CD1c-positive myeloid dendritic cell (primary cell): ENCODE measurements at regions not wholly inside any gene's neighbourhood (a gene's known extent, or its start where the extent isn't known, plus 50 kb on each side); places are given as distances from the start of the nearest gene placed in this dataset.

Experiments used
- DNase-seq: peaks from one replicate; pipeline ENCODE4 v3.0.0-alpha.2; 2016; ENCODE audit errors: extremely low spot score

DNA sequence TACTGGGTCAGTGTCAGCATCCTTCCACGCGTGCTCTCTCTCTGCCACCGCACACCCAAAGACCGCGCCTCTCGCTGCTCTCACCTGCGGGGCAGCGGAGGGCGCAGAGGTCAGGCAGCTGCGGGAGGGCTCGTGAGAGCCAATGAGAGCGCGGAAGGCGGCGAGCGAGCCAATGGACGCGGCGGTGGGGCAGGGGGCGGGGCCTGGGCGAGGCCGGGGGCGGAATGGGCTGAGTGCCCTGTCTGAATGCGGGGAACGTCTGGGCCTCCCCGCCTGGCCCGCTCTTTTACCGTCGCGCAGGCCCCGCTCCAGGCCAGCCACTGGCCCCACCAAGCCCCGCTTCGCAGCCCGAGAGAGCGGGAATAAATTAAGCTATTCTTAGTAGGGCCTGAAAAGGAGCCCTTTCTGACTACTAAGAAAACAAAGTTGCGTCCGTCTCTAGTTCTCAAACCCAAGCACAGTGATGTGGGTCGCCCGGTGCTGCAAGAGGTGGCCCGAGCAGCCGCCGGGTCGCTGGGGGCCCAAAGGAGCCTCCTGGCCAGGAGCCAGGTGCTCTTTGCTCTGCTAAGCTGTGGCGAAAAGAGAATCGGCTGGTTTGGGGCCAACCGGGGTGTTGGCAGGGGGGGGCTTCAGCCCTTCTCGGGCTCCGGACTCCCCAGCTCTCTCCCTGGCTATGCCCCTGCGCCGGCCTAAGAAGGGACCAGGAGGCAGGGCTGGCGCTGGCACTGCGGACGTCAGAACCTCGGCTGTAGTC lies 81.1 kb upstream of the GLI2 start:
- no peak for DNase-seq

DNA sequence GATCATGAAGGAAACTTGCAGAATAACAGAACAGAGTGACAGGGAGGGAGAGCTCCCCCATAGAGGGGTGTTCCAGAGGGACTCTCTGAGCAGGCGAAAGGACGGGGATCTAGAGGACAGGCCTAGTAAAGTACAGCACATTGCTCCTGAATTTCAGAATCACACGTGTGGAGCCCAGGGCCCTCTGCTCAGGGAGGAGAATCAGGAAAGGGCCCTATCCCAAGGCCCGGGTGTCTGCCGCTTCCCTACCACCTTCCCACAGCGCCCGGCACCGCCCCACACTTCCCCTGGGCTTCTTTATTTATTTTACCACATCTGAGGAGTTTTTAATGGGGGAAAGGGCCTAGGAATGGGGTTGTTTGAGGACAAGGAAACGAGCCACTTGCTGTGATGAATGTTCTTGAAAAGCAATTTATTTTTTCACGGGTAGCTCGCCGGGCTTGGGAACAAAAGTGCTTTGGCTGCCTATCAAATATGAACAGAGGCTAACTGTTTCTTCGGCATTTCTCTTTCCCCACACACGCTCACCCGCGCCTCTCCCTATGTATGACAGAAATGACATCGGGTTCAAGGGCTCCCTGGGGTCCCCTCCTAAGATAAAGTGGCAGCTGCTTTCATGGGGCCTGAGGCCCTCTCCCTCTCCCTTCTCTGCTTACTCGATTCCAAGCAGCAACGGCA lies 79.3 kb upstream of the GLI2 start:
- DNase-seq, result no peak

DNA sequence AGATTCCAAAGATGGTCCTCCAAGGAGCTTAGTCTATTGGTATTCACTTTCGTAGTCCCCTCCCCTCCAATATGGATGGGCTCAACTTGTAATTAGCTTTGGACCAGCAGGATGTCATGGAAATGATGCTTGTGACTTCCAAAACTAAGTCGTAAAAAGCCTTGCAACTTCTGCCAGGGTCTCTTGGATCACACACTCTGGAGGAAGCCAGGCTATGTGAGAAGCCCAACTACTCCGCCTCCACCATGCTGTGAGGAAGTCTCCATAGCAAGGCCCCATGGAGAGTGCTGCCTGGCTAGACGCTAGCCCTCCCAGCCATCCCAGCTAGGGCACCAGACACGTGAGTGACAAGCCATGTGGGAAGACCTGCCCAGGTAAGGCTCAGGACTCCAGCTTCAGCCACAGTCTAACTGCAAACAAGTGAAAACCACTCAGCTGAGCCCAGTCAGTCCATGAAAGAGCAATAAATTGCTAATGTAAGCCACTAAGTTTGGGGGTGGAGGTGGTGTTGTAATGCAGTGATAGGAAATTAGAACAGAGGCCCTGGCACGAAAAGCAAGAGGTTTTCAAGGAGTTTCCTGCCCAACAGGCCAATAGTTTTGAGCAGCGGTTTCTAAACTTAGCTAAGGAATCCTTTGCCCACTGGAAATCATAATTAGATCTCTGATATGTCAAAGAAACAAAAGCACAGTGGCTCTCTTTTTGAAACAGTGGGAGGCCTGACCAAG lies 77.5 kb upstream of the GLI2 start:
- no peak for DNase-seq

DNA sequence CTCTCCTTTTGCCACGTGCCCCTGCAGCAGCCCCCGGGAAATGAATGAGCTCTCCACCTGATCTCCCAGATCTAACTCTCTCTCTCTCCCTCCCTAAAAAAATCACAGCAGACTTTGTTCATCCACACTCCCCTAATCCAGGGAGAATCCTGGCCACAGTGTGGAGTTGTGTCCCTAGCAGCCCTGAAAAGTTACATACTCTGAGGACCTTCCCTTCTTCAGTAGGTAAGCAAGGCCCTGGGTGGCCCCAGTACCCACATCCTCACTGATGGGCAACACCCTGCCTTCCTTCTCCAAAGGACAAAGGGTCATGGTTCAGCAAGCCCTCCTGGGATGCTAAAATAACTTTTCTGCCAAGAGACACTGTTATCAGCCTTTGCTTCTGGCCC lies 76.9 kb upstream of the GLI2 start:
- DNase-seq, result no peak

DNA sequence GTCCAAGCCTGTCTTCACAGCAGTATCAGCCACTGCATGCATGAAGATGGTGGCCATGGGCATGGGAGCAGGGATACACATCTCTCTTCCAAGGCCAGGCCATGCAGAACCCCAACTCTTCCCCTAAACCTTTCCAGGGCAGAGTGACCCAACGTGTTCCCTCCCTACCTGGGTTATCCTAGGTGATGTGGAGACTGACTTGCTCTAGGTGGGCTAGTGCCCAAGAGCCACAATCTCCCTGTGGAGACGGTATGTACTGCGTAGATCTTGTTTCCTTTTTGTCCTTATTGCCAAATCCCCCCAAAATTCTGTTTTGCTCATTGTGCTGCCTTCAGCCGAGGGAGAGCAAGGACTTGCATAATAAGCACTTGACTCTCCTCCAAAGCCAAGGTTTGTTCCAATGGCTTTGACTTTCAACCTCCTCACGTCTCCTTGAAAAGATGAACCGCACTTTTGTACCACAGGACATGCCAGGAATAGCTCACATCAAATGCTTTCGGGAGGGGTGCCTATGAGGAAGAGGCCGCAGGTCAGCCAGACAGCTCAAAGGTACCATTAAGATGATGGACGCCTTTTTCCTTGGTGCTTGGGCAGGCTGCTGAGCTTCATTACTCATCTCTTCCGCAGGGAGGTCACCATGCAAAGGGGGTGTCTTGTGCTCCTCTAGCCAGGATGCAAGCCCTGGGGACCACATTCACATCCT lies 76.2 kb upstream of the GLI2 start:
- no peak for DNase-seq

DNA sequence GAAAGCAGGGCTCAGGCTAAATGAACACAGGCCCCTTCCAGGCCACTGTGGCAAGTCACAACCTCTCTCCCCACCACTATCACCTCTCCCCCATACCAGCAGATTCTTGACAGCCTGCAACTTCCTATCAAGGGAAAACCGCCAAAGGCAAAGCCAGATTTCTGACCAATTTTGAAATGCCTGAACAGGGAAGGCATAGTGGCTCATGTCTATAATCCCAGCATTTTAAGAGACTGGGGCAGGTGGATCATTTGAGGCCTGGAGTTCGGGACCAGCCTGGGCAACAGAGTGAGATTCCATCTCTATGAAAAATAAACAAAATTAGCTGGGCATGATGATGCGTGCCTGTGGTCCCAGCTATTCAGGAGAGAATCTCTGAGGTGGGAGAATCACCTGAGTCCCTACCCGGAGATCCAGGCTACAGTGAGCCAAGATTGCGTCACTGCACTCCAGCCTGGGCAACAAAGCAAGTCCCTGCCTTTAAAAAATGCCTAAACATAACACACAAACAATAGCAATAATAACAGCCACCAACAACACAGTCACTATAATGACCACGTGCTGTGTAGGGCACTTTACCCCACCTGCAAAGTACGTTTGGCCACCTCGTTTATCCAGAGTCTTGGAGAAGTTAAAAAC lies 75.5 kb upstream of the GLI2 start:
- no peak for DNase-seq

DNA sequence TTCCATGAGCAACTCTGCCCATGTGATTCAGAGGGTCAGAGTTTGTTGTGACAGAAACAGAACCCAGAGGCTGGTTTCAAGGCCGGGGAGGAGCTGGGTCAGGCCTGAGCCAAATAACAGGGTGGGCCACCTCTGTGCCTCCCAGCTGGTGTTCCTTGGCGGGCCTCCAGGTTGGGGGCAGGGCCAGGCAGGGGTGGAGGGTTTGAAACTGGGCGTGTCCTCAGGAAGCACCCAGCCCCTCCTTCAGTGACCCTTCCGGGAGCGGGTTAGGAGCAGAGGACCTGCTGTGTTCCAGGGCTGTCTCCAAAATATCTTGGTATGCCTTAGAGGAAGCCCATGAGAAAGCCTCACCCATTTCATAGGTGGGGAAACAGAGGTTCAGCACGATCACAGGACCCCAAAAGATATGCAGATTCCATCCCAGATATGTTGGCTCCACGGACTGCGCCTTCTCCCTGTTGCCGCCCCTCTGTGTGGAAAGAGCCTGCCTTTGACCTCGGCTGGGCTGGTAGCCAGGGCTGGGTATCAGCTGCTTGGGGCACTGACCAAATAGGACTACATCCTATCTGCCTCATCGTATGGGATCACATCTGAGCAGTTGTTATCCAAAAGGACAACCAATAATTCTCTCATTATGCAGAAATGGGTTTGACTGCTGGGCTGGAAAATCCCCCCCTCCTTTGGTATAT lies 74.8 kb upstream of the GLI2 start:
- DNase-seq, result no peak

DNA sequence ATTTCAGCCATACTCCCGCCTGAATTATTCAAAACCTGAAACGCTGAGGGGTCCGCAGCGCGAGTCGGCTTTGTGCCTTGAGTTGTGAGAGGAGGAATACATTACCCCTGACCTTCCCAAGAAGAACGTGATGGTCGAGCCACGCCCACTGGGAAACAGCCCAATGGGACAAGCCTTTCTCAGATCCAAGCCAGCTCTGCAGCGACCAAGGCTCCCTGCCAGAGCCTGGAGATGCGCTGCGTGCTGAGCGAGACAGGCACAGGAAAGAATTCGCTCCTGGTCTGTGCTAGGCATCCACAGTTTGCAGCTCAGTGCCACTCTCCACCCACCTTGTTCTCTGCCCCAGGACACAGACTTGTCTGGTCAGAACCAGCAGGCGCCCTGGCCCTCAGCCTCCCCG lies 74.1 kb upstream of the GLI2 start:
- no peak for DNase-seq

DNA sequence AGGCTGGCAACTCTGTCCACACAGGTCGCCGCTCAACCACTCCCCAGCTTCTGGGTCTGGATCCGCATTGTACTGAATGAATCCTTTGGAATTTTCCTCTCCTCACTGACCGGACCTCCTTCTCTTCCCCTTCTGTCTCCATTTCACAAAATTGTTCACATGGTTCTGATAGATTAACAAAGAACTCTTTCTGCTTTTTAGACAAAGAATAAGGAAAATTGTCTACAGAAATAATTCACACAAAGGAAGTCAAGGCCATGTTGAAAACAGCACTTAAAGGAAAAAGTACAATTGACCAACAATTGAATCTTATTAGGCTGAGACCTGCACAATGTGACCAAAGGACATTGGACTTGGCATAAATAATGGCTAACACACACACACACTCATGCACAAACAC lies 73.6 kb upstream of the GLI2 start:
- DNase-seq, result no peak

DNA sequence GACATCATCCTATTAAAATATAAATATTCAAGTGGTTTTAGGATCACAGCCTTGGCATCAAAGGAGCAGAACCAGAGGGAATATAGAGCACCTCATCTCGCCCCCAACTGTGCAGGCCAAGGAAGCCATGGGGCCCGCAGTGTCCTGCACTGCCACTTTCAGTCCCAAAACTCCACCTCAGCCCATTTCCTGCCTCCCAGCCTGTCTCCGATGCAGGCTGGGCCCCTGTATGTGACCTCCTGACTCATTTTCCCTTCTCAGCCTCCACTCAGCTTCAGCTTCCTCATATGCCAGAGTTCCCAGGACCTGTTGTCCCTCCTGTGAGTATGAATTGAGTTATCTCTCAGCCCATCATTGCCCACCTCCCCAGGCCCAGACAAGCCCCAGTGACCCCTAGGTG lies 72.9 kb upstream of the GLI2 start:
- no peak for DNase-seq

DNA sequence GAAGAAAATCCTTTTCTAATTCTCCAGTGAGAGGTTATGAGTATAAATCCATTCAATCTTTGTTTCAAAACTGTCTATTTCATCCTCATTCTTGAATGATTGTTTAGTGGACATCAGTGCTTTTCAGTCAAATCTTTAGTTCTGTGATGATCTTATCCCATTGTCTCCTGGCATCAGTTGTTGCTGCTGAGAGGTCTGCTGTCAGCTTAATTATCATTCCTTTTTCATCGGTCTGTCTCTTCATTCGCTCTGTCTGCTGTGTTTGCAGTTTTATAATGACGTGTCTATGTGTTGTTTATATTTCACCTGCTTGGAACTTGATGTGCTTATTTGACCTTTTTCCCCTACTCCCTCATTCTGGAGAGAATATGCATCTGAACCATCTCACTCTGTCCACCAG lies 69.2 kb upstream of the GLI2 start:
- DNase-seq, result no peak

DNA sequence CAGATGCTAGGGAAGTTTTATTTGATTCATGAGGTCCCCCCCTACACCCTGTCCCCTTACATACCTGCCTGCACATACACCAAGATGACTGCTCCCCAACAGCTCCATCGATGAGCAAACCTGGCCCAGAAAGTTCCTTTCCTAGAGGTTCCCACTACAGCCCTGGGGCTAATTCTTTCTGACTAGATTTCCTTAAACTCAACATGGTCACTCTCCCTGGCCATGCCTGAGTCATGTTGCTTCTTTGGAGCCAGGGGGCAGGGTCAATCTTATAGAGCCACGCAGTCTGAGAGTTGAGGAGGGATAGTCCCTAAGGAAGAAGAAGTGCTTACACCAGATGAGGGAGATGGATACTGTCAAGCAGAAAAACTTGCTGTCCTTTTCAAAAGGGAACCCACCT lies 67.7 kb upstream of the GLI2 start:
- DNase-seq, result no peak

DNA sequence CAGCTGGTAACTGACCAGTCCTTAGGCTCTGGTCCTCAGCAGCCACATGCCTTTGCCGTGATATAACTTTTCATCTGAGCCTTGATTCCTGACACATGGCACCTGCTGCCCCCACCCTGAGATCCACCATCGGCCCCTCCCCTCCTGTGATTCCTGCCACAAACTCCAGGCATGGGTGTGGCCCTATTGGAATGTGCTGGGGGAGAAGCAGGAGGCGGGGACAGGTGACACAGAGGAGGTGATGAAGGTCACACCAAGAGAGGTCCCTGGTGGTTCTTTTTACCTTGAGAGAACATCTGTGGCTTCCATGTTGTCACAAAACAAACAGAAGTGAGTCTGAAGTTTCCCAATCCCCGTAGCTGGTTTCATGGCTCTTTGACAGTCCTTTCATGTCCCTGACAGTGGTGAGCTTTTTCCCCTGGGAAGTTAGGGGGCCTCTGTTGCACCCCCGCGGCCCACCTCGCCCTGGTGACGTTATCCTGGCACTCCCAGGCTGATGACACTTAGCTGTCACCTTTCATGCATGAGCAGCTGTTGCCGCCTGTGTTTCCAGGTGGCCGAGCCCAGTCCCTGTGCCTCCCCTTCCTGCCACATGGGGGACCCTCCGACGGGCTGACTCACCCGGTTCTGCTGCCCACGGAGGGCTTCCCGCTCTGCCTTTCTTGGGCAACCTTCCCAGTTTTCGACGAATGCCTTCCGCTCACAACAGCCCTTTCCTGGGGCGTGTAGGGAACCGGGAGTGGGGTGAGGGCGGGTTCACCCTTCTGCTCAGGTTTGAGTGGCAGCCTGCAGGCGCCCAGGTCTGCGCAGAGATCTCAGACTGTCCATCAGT lies 66.3 kb upstream of the GLI2 start:
- DNase-seq, result no peak

DNA sequence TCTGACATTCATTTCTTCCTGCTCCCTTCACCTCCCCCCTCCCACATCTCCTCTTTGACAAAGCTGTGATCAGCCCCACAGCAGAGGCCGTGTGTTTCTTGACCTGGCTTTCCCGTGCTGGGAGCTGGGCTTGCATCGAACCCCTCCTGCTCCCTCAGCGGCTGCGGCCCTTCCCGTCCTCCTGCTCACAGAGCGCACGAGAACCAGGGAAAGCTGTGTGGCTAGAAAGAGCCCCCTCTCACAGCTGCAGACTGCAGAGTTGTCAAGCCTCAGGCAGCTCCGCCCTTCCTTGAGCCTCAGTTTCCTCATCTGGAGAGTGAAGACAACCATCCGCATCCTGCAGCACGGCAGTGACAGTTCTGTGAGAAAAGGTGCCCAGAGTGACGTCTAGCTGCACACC lies 65.7 kb upstream of the GLI2 start:
- DNase-seq, result no peak

DNA sequence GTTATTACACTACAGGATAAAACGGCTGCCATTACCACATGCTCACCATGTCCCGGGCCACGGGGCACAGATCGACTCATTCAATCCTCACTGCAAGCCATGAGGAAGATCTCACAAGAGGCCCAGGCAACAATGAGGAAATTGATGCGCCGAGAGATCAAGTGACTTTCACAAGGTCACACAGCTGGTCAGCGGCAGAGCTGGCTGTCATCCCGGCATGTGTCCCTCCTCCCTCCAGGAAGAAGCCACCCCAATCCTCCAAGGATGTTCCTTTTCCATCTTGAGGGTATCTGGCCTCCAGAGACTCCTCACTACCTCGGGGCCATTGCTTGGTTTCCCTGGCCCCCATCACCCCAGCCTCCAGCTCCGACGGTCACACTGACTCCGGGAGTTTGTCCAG lies 65.3 kb upstream of the GLI2 start:
- DNase-seq, result no peak

DNA sequence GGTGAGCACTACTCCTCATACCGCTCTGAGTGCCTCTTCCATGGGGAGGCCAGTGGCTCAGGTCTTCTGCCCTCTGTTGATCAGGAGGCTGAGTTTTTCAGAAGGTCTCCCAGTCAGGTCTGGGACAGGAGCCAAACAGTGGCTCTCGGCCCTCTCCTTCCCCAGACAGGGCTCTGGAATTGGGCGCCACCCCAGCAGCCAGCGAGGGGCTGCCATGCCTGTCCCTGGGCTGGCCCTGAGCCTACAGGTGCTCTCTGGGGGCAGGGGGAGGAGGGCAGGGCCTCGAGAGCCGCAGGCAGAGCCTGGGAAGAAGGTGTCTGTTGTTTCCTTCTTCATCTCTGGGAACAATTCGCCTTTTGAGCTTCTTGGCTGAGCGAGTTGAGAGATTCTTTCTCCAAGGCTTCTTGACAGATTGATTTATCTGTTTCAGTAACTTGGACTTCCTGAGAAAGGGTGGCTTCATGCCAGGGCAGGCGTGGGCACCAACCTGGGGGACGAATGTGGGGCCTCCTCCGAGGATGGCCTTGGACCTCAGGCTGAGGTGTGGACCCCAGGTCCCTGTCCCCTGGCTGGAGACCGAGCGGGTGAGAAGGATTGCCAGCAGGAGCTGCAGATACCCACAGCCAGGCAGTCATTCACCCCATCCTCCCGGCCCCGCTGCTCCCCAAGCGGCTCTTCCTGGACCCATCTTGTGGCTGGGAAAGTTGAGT lies 64.7 kb upstream of the GLI2 start:
- no peak for DNase-seq

DNA sequence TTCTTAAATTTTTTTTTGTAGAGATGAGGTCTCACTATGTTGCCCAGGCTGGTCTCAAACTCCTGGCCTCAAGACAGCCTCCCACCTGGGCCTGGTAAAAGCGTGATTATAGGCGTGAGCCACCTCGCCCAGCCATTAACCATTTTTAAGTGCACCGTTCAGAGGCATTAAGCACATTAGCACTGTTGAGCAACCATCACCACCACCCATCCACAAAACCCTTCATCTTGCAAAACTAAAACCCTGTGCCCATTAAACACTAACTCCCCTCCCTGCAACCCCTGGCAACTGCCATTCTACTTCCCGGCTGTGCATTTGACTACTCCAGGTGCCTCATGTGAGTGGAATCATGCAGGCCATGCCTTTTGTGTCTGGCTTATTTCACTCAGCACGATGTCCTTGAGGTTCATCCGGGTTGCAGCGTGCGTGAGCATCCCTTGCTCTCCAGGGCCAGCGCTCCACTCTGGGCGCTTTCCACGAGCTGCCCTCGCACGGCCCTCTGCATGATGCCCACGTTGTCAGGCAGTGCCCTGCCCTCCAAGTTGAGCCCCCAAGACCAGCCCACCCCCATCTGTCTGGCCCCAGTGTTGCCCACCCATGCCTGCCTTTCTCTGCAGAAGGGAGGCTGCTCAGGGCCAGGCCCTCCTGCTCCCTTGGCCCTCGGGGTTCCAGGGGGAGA lies 63.0 kb upstream of the GLI2 start:
- no peak for DNase-seq

DNA sequence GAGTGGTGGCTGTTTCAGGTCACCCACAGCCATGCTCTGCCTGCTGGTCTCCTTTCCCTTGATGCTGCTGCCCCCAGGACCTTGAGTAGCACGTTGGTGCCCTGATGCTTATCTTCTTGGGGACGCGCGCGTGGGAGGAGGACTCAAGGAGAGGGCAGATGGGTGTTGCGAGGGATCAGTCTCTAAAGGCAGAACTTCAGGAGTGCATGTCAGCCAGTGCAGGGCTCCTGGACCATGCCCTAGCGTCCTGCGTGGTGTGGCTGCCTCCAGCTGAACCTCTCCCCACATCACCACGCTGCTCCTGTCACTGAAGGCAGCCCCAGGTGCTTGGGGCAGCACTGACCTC lies 62.5 kb upstream of the GLI2 start:
- no peak for DNase-seq

DNA sequence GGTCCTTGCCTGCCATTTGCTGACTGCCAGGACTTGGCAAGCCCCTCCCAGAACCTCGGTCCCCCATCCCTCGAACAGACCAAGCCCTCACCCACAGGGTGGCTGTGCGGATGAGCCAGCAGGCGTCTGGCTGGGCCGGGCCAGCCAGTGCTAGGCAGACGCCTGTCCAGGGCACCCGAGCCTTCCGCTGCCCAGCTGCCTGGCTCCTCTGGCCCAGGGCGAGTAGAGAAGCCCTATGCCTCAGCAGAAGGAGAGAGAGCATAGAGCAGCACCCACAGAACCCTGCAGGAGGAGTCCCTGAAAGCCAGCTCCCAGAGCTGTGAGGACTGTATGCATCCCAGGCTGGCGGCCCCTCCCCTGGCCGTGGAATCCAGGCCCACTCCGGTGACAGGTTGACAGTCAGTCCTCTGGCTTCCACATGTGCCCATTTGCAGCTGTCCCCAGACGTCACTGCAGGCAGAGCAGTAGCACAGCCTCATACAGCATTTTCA lies 62.1 kb upstream of the GLI2 start:
- DNase-seq, result no peak
